H1 (cell line): ENCODE measurements at regions not wholly inside any gene's neighbourhood (a gene's known extent, or its start where the extent isn't known, plus 50 kb on each side); places are given as distances from the start of the nearest gene placed in this dataset.

Experiments used
- CTCF ChIA-PET: fragments of 300-600 bp; sonication (Branson Sonifier 250); formaldehyde crosslinking; loops from one replicate; lab custom pipeline; 2021; ENCODE audit not compliant: partially characterized antibody; lab: Charles Lee
- POLR2A ChIA-PET: fragments of 300-600 bp; sonication (Branson Sonifier 250); formaldehyde crosslinking; loops from one replicate; lab custom pipeline; 2021; ENCODE audit warnings: inconsistent platforms; ENCODE audit not compliant: partially characterized antibody; lab: Charles Lee
- DNase-seq, 2 experiments: peaks; one replicate each; pipeline versions ENCODE4 v3.0.0 to v3.0.0-alpha.2; 2010 to 2022; ENCODE audit warnings: low spot score in 2 of 2, low read depth in 1 of 2, mixed read lengths in 1 of 2
- FAIRE-seq: peaks from 2 replicates; lab custom pipeline; 2011; peaks lifted over from hg19 to GRCh38; lab: Jason Lieb, UNC
- H2AFZ ChIP-seq: 2 replicates; pipeline ENCODE4 v1.8.1; 2012; ENCODE audit warnings: low read length, inconsistent platforms
- H2AK5ac ChIP-seq: 2 replicates; pipeline ENCODE4 v1.6.1; 2013; ENCODE audit warnings: low read depth, low read length
- H2BK120ac ChIP-seq: replicated peaks from 2 replicates; pipeline ENCODE3; 2013; ENCODE audit warnings: low read depth, low read length, inconsistent platforms
- H2BK12ac ChIP-seq: 2 replicates; pipeline ENCODE4 v1.6.1; 2013; ENCODE audit warnings: low read depth, low read length
- H2BK15ac ChIP-seq: 2 replicates; pipeline ENCODE4 v1.6.1; 2013; ENCODE audit warnings: low read length
- H2BK20ac ChIP-seq: 2 replicates; pipeline ENCODE4 v1.6.1; 2013; ENCODE audit warnings: low read length
- H2BK5ac ChIP-seq: 2 replicates; pipeline ENCODE4 v1.6.1; 2013; ENCODE audit warnings: low read depth, low read length
- H3K14ac ChIP-seq: 2 replicates; pipeline ENCODE4 v1.6.1; 2013; ENCODE audit warnings: inconsistent platforms; ENCODE audit not compliant: insufficient read length
- H3K18ac ChIP-seq: 2 replicates; pipeline ENCODE4 v1.6.1; 2013; ENCODE audit warnings: low read length; ENCODE audit errors: extremely low read depth
- H3K23ac ChIP-seq: 2 replicates; pipeline ENCODE4 v1.6.1; 2013; ENCODE audit warnings: inconsistent platforms; ENCODE audit not compliant: insufficient read length
- H3K23me2 ChIP-seq: 2 replicates; pipeline ENCODE4 v1.6.1; 2013; ENCODE audit warnings: low read depth, low read length
- H3K27ac ChIP-seq: 2 replicates; pipeline ENCODE4 v1.6.1; 2011; ENCODE audit warnings: low read depth, low read length, inconsistent platforms
- H3K27me3 ChIP-seq, 4 experiments: replicated peaks in 1 of 4; 1 replicate in 1 of 4; 2 replicates in 3 of 4; pipeline versions ENCODE4 v1.6.1 to v1.8.1; 2011 to 2013; ENCODE audit warnings: low read length in 3 of 4, mild to moderate bottlenecking in 3 of 4, inconsistent platforms in 2 of 4, mixed read lengths in 2 of 4, moderate library complexity in 1 of 4; ENCODE audit not compliant: control insufficient read depth in 3 of 4, insufficient read depth in 3 of 4; ENCODE audit errors: extremely low read depth in 1 of 4
- H3K36me3 ChIP-seq, 4 experiments: 2 replicates each; pipeline versions ENCODE4 v1.6.1 to v1.8.1; 2011 to 2013; ENCODE audit warnings: mild to moderate bottlenecking in 4 of 4, low read length in 3 of 4, moderate library complexity in 2 of 4, control low read depth in 1 of 4, inconsistent platforms in 1 of 4; ENCODE audit not compliant: insufficient read depth in 4 of 4, control insufficient read depth in 2 of 4
- H3K4ac ChIP-seq: replicated peaks from 2 replicates; pipeline ENCODE3; 2013; ENCODE audit warnings: low read length, low read depth, mixed read lengths, inconsistent platforms; ENCODE audit not compliant: insufficient read length
- H3K4me1 ChIP-seq, 4 experiments: replicated peaks in 1 of 4; 1 replicate in 1 of 4; 2 replicates in 3 of 4; pipeline versions ENCODE4 v1.6.1 to v1.8.1; 2011 to 2013; ENCODE audit warnings: low read length in 3 of 4, inconsistent platforms in 2 of 4, mixed read lengths in 1 of 4; ENCODE audit not compliant: insufficient read depth in 4 of 4, control insufficient read depth in 3 of 4
- H3K4me2 ChIP-seq, 2 experiments: 2 replicates each; pipeline versions ENCODE4 v1.6.1 to v1.8.1; 2011 to 2013; ENCODE audit warnings: low read depth in 2 of 2, low read length in 2 of 2, control low read depth in 1 of 2, inconsistent platforms in 1 of 2, mild to moderate bottlenecking in 1 of 2; ENCODE audit not compliant: insufficient read depth in 1 of 2
- H3K4me3 ChIP-seq, 4 experiments: fragments of 200-600, 300-600 bp in 1 of 4; sonication (generic), shearing (Covaris generic), sonication (Bioruptor Twin) in 1 of 4; 2 replicates each; pipeline versions ENCODE4 v1.5.1 to v1.8.1; 2011 to 2016; ENCODE audit warnings: low read length in 4 of 4, low read depth in 3 of 4, control low read depth in 2 of 4, inconsistent platforms in 2 of 4, mild to moderate bottlenecking in 2 of 4, mixed read lengths in 1 of 4, moderate library complexity in 1 of 4; ENCODE audit not compliant: insufficient read depth in 2 of 4; ENCODE audit errors: extremely low read depth in 1 of 4
- H3K56ac ChIP-seq: replicated peaks from 2 replicates; pipeline ENCODE3; 2013; ENCODE audit warnings: low read depth, mild to moderate bottlenecking, mixed read lengths, low read length, inconsistent platforms; ENCODE audit not compliant: insufficient read length
- H3K79me1 ChIP-seq: 2 replicates; pipeline ENCODE4 v1.6.1; 2013; ENCODE audit warnings: low read depth, low read length, control low read depth
- H3K79me2 ChIP-seq, 2 experiments: 2 replicates each; pipeline versions ENCODE4 v1.6.1 to v1.8.1; 2012 to 2013; ENCODE audit warnings: low read length in 2 of 2, mild to moderate bottlenecking in 2 of 2, inconsistent platforms in 1 of 2; ENCODE audit not compliant: insufficient read depth in 2 of 2, control insufficient read depth in 1 of 2
- H3K9ac ChIP-seq, 4 experiments: replicated peaks in 1 of 4; 1 replicate in 1 of 4; 2 replicates in 3 of 4; pipeline versions ENCODE4 v1.6.1 to v1.8.1; 2011 to 2013; ENCODE audit warnings: low read depth in 3 of 4, low read length in 3 of 4, control low read depth in 2 of 4, mild to moderate bottlenecking in 2 of 4, moderate library complexity in 2 of 4, inconsistent platforms in 1 of 4; ENCODE audit errors: extremely low read depth in 1 of 4
- H3K9me3 ChIP-seq, 2 experiments: 2 replicates each; pipeline versions ENCODE4 v1.6.1 to v1.8.1; 2012 to 2013; ENCODE audit warnings: mild to moderate bottlenecking in 2 of 2, moderate library complexity in 2 of 2, control low read depth in 1 of 2, inconsistent platforms in 1 of 2, low read depth in 1 of 2, low read length in 1 of 2, mixed read lengths in 1 of 2; ENCODE audit not compliant: insufficient read depth in 2 of 2
- H4K20me1 ChIP-seq, 2 experiments: replicated peaks in 1 of 2; 2 replicates each; pipeline versions ENCODE3 to v1.8.1; 2011 to 2013; ENCODE audit warnings: inconsistent platforms in 2 of 2, low read length in 2 of 2, mild to moderate bottlenecking in 1 of 2; ENCODE audit not compliant: insufficient read depth in 2 of 2, control insufficient read depth in 1 of 2
- H4K5ac ChIP-seq: 2 replicates; pipeline ENCODE4 v1.6.1; 2013; ENCODE audit warnings: low read length, low read depth, mixed read lengths, inconsistent platforms; ENCODE audit not compliant: insufficient read length
- H4K8ac ChIP-seq: 2 replicates; pipeline ENCODE4 v1.8.0; 2013; ENCODE audit warnings: mild to moderate bottlenecking, moderate library complexity, low read length, inconsistent platforms; ENCODE audit not compliant: insufficient read depth; ENCODE audit errors: extremely low read depth
- H4K91ac ChIP-seq: replicated peaks from 2 replicates; pipeline ENCODE3; 2013; ENCODE audit warnings: low read length, mixed read lengths, inconsistent platforms; ENCODE audit not compliant: insufficient read length
- CBX8 ChIP-seq: fragments of 300-800, 300-1000 bp; sonication (generic); IDR thresholded peaks from 2 replicates; pipeline ENCODE4 v1.7.1; 2016; ENCODE audit warnings: low read depth, low read length, borderline replicate concordance
- CHD2 ChIP-seq: IDR thresholded peaks from 2 replicates; pipeline ENCODE4 v1.6.1; 2012; ENCODE audit warnings: low read length, improper control_type of control experiment
- EGR1 ChIP-seq: IDR thresholded peaks from 2 replicates; pipeline ENCODE4 v1.6.1; 2011; ENCODE audit warnings: low read depth, low read length, borderline replicate concordance
- TAF1 ChIP-seq: IDR thresholded peaks from 2 replicates; pipeline ENCODE4 v1.6.1; 2011; ENCODE audit warnings: mild to moderate bottlenecking, low read depth, low read length
- WGBS, 2 experiments: shearing (Covaris generic) in 1 of 2; methylation state at CpG; one replicate each; pipeline versions ENCODE4 v1.1.6 to v1.1.7; 2013 to 2015; ENCODE audit warnings: low lambda C conversion rate in 2 of 2, mixed read lengths in 2 of 2, inconsistent platforms in 1 of 2, low coverage in 1 of 2, missing lambda C conversion rate in 1 of 2; ENCODE audit not compliant: insufficient replicate concordance in 2 of 2, insufficient coverage in 1 of 2, insufficient read length in 1 of 2; ENCODE audit errors: extremely low coverage in 1 of 2, missing lambda C conversion rate in 1 of 2; 5-methylcytosine and 5-hydroxymethylcytosine counted together

DNA sequence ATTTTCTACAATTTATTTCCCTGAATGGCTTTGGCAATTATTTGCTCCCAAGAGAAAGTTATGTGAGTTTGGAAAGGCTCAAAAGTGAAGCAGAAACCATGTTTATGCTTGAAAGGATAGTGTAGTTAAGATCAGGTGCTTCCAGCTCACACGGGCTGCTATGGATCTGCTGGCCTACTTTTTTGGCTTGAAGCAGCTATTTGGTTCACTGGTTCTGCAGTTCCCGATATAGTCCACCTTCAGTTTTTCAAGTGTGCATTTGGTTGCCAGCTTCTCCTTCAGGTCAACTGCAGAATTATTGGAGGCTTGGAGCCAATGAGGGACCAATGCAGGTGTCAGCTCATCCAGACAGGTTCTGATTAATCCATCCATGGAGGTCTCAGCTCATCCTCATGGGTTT is 484.3 kb upstream of the SEMA3A start:
- peaks cover 0 to 3% (median 0%) of the 10 kb centered on the region in 4 experiments; a peak in 1 of 7 replicates for H3K4me1 ChIP-seq
- no peak overlapping the region for H4K91ac ChIP-seq
- H3K4me3 ChIP-seq = no peak overlapping the region
- DNase-seq (no peak), FAIRE-seq (no peak)
- no peak overlapping the region for H3K18ac ChIP-seq
- no peak overlapping the region for H2BK20ac ChIP-seq
- H3K4me2 ChIP-seq = no peak overlapping the region
- H2AK5ac ChIP-seq = no peak overlapping the region
- no peaks in the 10 kb centered on the region for H3K23me2 ChIP-seq
- ChIA-PET POLR2A (no interaction called here), CTCF (no interaction called here)
- H3K9me3 ChIP-seq = no peaks in the 10 kb centered on the region
- H3K79me2 ChIP-seq = no peaks in the 10 kb centered on the region
- no peak overlapping the region for H3K4ac ChIP-seq
- H4K20me1 ChIP-seq = no peaks in the 10 kb centered on the region
- H2BK15ac ChIP-seq = no peak overlapping the region
- no peak overlapping the region for H3K23ac ChIP-seq
- H3K14ac ChIP-seq = no peak overlapping the region
- no peak overlapping the region for H2BK12ac ChIP-seq
- H3K27ac ChIP-seq = no peak overlapping the region
- no peak overlapping the region for H4K8ac ChIP-seq
- no peak overlapping the region for H2AFZ ChIP-seq
- WGBS, 2 experiments = 94% methylated on average over 2 of the region's 2 CpGs; no CpG with 5 or more reads in 1 of the 2 experiments
- H4K5ac ChIP-seq = no peak overlapping the region
- H2BK120ac ChIP-seq = no peak overlapping the region
- H3K79me1 ChIP-seq = no peaks in the 10 kb centered on the region
- no peak overlapping the region for H3K9ac ChIP-seq
- H3K56ac ChIP-seq = no peak overlapping the region
- H3K36me3 ChIP-seq = no peaks in the 10 kb centered on the region
- no peaks in the 10 kb centered on the region for H3K27me3 ChIP-seq
- no peak overlapping the region for H2BK5ac ChIP-seq
- TF ChIP-seq TAF1 (no peak), CBX8 (no peak), CHD2 (no peak), EGR1 (no peak)
